ENCODE measurements at regions not wholly inside any gene's neighbourhood (a gene's known extent, or its start where the extent isn't known, plus 50 kb on each side); places are given as distances from the start of the nearest gene placed in this dataset.

- TF ChIP-seq CTCF (IDR thresholded peaks at IDR 0.05) (no peak), ZFX (IDR thresholded peaks at IDR 0.05; ENCODE audit: borderline replicate concordance) (no peak)
- H3K27ac ChIP-seq: no peak overlapping the region
These were observed 194.5 kb upstream of the C14orf180 start for GRCh38 chr14:104385111-104385510.

DNA sequence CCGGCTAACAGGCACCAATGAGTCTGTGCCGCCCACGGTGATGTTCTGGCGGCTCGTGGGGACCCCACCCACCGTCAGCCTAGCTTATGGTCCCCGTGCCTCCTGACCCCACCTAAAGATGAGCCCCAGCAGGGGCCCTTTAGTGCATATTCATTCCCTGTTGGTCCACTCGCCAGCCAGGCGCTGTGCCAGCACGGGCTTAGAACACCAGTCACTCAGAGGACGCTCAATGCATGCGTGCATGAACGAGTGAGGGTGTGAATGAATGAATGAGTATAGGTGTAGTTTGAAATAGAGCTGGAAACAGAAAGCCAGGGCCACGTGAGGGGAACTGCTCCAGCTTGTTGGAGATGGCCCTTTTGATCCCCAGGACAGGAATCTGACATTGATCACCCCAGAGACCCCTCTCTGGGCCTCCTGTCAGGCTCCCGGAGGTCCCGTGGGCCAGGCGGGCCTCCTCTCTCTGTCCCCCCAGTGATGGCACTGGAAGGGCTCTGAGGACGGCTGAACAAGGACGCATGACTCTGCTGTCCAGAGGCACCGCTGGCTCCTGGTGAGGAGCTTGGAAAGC lies 193.9 kb upstream of the C14orf180 start:
- no peak overlapping the region for H3K27ac ChIP-seq
- TF ChIP-seq CTCF (IDR thresholded peaks at IDR 0.05) (no peak), ZFX (IDR thresholded peaks at IDR 0.05; ENCODE audit: borderline replicate concordance) (no peak)

GRCh38 chr14:104386151-104386841 lies 193.3 kb upstream of the C14orf180 start:
- TF ChIP-seq ZFX (IDR thresholded peaks at IDR 0.05; ENCODE audit: borderline replicate concordance) (no peak), CTCF (IDR thresholded peaks at IDR 0.05) (no peak)
- H3K27ac ChIP-seq: no peak overlapping the region

DNA sequence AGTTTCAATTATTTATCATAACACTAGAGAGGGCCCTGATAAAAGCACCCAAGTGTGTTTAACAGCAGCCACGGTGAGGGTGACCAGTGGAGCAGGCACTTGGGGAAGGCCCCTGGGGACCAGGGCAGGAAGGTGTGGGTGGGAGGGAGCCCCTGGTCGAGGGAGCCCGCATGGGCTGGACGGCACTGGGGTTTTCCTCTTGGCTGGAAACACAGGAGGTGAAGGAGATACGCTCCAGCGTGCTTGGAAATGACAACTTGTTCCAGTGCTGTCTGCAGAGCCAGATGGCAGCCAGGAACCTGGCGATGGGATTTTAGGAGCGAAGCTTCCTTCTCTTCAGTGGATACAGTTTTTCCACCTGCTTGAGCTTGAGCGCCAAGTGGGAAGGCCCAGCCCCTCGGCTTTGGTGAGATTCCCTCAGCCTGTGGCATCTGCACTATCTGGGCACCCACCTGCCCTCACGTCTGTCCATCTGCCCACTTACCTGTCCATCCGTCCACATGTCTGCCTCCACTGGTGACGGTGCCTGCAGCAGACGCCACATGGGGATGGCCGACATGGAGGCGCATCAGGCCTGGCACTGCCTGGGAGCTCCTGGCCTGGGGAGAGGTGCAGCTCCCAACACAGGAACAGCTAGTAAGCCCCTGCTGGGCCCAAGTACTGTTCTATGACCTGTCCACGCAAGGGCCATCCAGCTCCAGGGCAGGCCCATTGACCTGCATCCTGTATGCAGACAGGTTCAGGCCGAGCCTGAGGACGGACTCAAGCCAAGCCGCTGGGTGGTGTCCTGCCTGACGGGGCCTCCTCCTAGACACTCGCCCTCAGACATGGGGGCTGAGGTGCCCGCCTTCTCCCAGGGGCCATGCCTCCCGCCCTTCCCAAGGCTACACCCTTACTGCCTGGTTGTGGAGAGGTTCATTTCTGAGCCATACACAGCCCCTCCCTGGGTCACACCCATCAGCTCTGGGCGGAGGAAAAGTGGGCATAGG lies 192.2 kb upstream of the C14orf180 start:
- no peak for TF ChIP-seq ZFX (IDR thresholded peaks at IDR 0.05; ENCODE audit: borderline replicate concordance)
- no peak for TF ChIP-seq CTCF (IDR thresholded peaks at IDR 0.05)

DNA sequence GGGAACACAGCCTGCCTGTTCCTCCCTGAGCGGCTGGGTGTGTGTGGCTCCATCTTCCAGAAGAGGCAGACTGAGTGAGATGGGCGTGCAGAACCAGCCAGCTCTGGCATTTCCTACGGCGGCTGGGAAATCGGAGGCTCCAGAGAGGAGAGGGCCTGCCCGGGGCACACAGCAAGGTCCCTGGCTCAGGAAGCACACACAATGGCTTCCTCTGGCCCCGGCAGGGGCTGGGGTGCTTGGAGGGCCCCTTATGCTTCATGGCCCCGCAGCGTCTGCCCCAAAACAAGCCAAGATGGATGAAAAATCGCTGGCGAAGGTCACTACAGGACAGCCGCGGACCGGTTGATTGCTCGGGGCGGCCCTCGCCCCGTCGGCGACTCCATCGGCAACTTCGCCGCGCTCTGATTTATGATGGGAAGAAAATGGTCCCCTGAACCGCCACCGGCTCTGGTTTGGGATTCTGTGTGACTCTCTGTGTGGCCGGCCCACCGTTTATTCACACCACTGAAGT lies 191.5 kb upstream of the C14orf180 start:
- no peak overlapping the region for H3K27ac ChIP-seq

More for the DNA sequence above, 192.2 kb upstream of the C14orf180 start:
- H3K27ac ChIP-seq: no peak overlapping the region

More for the DNA sequence above, 191.5 kb upstream of the C14orf180 start:
- TF ChIP-seq CTCF (IDR thresholded peaks at IDR 0.05) (no peak), ZFX (IDR thresholded peaks at IDR 0.05; ENCODE audit: borderline replicate concordance) (no peak)

All from 22Rv1 (cell line).